Panc1 (cell line): ENCODE measurements at regions not wholly inside any gene's neighbourhood (a gene's known extent, or its start where the extent isn't known, plus 50 kb on each side); places are given as distances from the start of the nearest gene placed in this dataset.

Experiments
- ATAC-seq: fragments of 200-7000 bp; cut with Tn5 transposase; 2 replicates; pipeline ENCODE4 v1.9.1; 2020; ENCODE audit warnings: mild to moderate bottlenecking, moderate library complexity
- BruUV-seq: library from RNA; stranded (reverse); fragments of 400-500 nt; replicated peaks from 2 replicates; lab custom pipeline; 2021; lab: Mats Ljungman, UMichigan
- CTCF ChIA-PET: fragments of 300-600 bp; sonication (Branson Sonifier 250); formaldehyde crosslinking; loops from one replicate; lab custom pipeline; 2022; ENCODE audit warnings: antibody characterized with exemption; lab: Charles Lee
- POLR2A ChIA-PET: fragments of 300-600 bp; sonication (Branson Sonifier 250); formaldehyde crosslinking; loops from one replicate; lab custom pipeline; 2022; ENCODE audit warnings: antibody characterized with exemption; lab: Charles Lee
- DNase-seq: peaks from one replicate; pipeline ENCODE4 v3.0.0-alpha.2; 2010; ENCODE audit warnings: low read depth, low spot score
- H3K27ac ChIP-seq: 2 replicates; pipeline ENCODE4 v1.5.1; 2011; ENCODE audit warnings: mild to moderate bottlenecking, low read length, inconsistent platforms
- H3K27me3 ChIP-seq: fragments of 200-500 bp; sonication (Bioruptor generic); 2 replicates; pipeline ENCODE4 v1.6.0; 2014; ENCODE audit warnings: low read length, inconsistent platforms; ENCODE audit not compliant: control insufficient read depth, insufficient read depth
- H3K36me3 ChIP-seq: fragments of 200-500 bp; sonication (Bioruptor generic); 2 replicates; pipeline ENCODE4 v1.5.1; 2014; ENCODE audit warnings: inconsistent platforms, mild to moderate bottlenecking, low read length, moderate library complexity; ENCODE audit not compliant: control insufficient read depth, insufficient read depth
- H3K4me1 ChIP-seq: 2 replicates; pipeline ENCODE4 v1.5.1; 2011; ENCODE audit warnings: inconsistent platforms, mild to moderate bottlenecking, low read length, moderate library complexity; ENCODE audit not compliant: control insufficient read depth, insufficient read depth
- H3K4me3 ChIP-seq, 2 experiments: 2 replicates each; pipeline ENCODE4 v1.5.1; 2011 to 2012; ENCODE audit warnings: low read depth in 2 of 2, low read length in 2 of 2, mild to moderate bottlenecking in 2 of 2, inconsistent platforms in 1 of 2, moderate library complexity in 1 of 2
- H3K9me3 ChIP-seq: fragments of 200-500 bp; sonication (Bioruptor generic); 2 replicates; pipeline ENCODE4 v1.5.1; 2014; ENCODE audit warnings: low read depth, mild to moderate bottlenecking, inconsistent platforms, low read length, moderate library complexity; ENCODE audit not compliant: control insufficient read depth, insufficient read depth
- POLR2AphosphoS5 ChIP-seq: IDR thresholded peaks from 2 replicates; pipeline ENCODE4 v1.6.1; 2012; ENCODE audit warnings: mild to moderate bottlenecking, low read depth, low read length, moderate library complexity
- SIN3A ChIP-seq: IDR thresholded peaks from 2 replicates; pipeline ENCODE4 v1.6.1; 2012; ENCODE audit warnings: low read depth, mild to moderate bottlenecking, low read length, moderate library complexity, borderline replicate concordance; ENCODE audit not compliant: insufficient read depth
- TCF7L2 ChIP-seq: IDR thresholded peaks from 2 replicates; pipeline ENCODE4 v1.6.1; 2011; ENCODE audit warnings: mild to moderate bottlenecking, low read depth, low read length, inconsistent platforms
- in situ Hi-C: cut with HindIII; loops from 2 replicates; pipeline ENCODE4 v1.10.0; 2016; ENCODE audit warnings: low sequenced_read_pairs, low pct_unique_long_range_greater_than_20kb
- intact Hi-C: fragments of 100-400 bp; cut with micrococcal nuclease; formaldehyde crosslinking; loops from one replicate; pipeline ENCODE4 v1.10.0; 2022; ENCODE audit not compliant: unreplicated experiment
- TF ChIP-seq, protein P1 (sequence below): fragments of 450-650 bp; IDR thresholded peaks from 2 replicates; pipeline ENCODE4 v1.5.1; 2017; ENCODE audit warnings: mild to moderate bottlenecking
- TF ChIP-seq, protein P2 (sequence below), 2 experiments: IDR thresholded peaks; 2 replicates each; pipeline ENCODE4 v1.6.1; 2011 to 2012; ENCODE audit warnings: low read depth in 2 of 2, control low read depth in 1 of 2, low read length in 1 of 2, mild to moderate bottlenecking in 1 of 2, moderate library complexity in 1 of 2; ENCODE audit not compliant: insufficient read depth in 1 of 2

DNA sequence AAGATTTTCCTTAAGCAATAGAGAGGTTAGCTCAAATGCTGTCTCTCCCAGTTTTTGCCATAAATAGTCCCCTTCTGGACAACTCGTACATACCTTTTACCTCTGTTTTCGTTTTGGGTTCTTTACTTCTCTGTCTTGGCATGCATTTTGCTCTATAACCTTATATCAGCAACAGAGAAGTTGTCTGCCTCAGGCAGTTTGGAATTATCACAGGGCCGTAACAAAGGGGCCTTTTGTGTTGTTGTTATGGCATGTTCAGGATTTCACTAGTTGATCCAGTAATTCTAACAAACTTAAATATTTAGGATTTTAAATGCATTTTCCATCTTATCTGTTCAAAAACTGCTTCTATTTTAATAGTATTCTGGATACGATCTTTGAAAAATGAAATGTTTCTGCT, 259.8 kb downstream of the CD109 start:
- ChIA-PET CTCF (no interaction called here), POLR2A (no interaction called here)
- Histone ChIP-seq H3K36me3 (no peaks in the 10 kb centered on the region), H3K9me3 (no peaks in the 10 kb centered on the region), H3K4me1 (no peaks in the 10 kb centered on the region), H3K27ac (no peak overlapping the region), H3K27me3 (no peaks in the 10 kb centered on the region), H3K4me3 (no peak overlapping the region)
- TF ChIP-seq SIN3A = no peak
- no peak for TF ChIP-seq POLR2AphosphoS5
- TF ChIP-seq, protein P1, sequence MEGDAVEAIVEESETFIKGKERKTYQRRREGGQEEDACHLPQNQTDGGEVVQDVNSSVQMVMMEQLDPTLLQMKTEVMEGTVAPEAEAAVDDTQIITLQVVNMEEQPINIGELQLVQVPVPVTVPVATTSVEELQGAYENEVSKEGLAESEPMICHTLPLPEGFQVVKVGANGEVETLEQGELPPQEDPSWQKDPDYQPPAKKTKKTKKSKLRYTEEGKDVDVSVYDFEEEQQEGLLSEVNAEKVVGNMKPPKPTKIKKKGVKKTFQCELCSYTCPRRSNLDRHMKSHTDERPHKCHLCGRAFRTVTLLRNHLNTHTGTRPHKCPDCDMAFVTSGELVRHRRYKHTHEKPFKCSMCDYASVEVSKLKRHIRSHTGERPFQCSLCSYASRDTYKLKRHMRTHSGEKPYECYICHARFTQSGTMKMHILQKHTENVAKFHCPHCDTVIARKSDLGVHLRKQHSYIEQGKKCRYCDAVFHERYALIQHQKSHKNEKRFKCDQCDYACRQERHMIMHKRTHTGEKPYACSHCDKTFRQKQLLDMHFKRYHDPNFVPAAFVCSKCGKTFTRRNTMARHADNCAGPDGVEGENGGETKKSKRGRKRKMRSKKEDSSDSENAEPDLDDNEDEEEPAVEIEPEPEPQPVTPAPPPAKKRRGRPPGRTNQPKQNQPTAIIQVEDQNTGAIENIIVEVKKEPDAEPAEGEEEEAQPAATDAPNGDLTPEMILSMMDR = no peak
- no peak for TF ChIP-seq TCF7L2
- TF ChIP-seq, protein P2, sequence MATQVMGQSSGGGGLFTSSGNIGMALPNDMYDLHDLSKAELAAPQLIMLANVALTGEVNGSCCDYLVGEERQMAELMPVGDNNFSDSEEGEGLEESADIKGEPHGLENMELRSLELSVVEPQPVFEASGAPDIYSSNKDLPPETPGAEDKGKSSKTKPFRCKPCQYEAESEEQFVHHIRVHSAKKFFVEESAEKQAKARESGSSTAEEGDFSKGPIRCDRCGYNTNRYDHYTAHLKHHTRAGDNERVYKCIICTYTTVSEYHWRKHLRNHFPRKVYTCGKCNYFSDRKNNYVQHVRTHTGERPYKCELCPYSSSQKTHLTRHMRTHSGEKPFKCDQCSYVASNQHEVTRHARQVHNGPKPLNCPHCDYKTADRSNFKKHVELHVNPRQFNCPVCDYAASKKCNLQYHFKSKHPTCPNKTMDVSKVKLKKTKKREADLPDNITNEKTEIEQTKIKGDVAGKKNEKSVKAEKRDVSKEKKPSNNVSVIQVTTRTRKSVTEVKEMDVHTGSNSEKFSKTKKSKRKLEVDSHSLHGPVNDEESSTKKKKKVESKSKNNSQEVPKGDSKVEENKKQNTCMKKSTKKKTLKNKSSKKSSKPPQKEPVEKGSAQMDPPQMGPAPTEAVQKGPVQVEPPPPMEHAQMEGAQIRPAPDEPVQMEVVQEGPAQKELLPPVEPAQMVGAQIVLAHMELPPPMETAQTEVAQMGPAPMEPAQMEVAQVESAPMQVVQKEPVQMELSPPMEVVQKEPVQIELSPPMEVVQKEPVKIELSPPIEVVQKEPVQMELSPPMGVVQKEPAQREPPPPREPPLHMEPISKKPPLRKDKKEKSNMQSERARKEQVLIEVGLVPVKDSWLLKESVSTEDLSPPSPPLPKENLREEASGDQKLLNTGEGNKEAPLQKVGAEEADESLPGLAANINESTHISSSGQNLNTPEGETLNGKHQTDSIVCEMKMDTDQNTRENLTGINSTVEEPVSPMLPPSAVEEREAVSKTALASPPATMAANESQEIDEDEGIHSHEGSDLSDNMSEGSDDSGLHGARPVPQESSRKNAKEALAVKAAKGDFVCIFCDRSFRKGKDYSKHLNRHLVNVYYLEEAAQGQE (IDR thresholded peaks at IDR 0.05; ENCODE audit: insufficient read depth in 1 of 2, low read depth in 2 of 2, low read length in 1 of 2) = no peak
- DNase-seq (no peak), ATAC-seq (no peak)
- BruUV-seq = no TSS peak
- intact Hi-C loops (loop anchor here (10.0 kb wide), 1 partner anchor 91 kb away; no protein-coding TSS in a partner anchor), in situ Hi-C loops (no loop called here)

DNA sequence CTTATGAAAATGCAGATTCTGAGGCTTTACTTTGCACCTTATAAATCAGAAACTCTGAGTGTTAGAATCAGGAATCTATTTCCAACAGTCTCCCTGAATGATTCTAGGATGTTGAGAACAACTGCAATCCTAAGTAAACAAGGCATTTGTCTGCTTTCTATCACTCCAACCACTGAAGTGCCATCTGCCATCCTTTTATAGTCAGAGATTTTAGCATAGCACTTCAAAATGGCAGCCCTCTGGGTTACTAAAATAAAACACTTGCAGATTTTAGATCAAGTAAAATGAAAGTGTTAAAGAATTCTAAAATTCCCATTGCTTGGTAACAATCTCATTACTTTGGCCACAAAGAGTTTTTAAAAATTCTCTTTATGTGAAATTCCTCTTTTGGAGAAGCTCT, 258.9 kb downstream of the CD109 start:
- CTCF ChIA-PET = no interaction called here

More for the DNA sequence above, 258.9 kb downstream of the CD109 start:
- Histone ChIP-seq H3K4me1 (no peaks in the 10 kb centered on the region), H3K9me3 (no peaks in the 10 kb centered on the region), H3K4me3 (no peak overlapping the region), H3K27ac (no peak overlapping the region), H3K36me3 (no peaks in the 10 kb centered on the region), H3K27me3 (0 out of 2 replicates have a peak, but pooled peaks cover 2% of the 10 kb centered on the region)
- intact Hi-C loops (loop anchor here (10.0 kb wide), 1 partner anchor 90 kb away; no protein-coding TSS in a partner anchor), in situ Hi-C loops (no loop called here)
- POLR2A ChIA-PET = no interaction called here
- DNase-seq = no peak
- BruUV-seq = no TSS peak
- TF ChIP-seq SIN3A (no peak), TCF7L2 (no peak), POLR2AphosphoS5 (no peak)
- TF ChIP-seq, protein P2 (IDR thresholded peaks at IDR 0.05; ENCODE audit: insufficient read depth in 1 of 2, low read depth in 2 of 2, low read length in 1 of 2) = no peak
- TF ChIP-seq, protein P1 = no peak
- no peak for ATAC-seq
